OCI-LY7 (cell line): ENCODE measurements at regions not wholly inside any gene's neighbourhood (a gene's known extent, or its start where the extent isn't known, plus 50 kb on each side); places are given as distances from the start of the nearest gene placed in this dataset.

Source experiments
- BruUV-seq: library from RNA; stranded (reverse); fragments of 400-500 nt; replicated peaks from 2 replicates; lab custom pipeline; 2021; lab: Mats Ljungman, UMichigan
- CTCF ChIA-PET: fragments of 300-600 bp; sonication (Branson Sonifier 250); formaldehyde crosslinking; loops from one replicate; lab custom pipeline; 2022; ENCODE audit warnings: antibody characterized with exemption; ENCODE audit not compliant: unreplicated experiment; lab: Charles Lee
- POLR2A ChIA-PET: fragments of 300-600 bp; sonication (Branson Sonifier 250); formaldehyde crosslinking; loops from one replicate; lab custom pipeline; 2022; ENCODE audit warnings: antibody characterized with exemption; lab: Charles Lee
- DNase-seq: peaks from one replicate; pipeline ENCODE4 v3.0.0-alpha.2; 2015; ENCODE audit warnings: low spot score
- H2AFZ ChIP-seq: fragments of 200-600 bp; sonication (generic), shearing (Covaris generic); 2 replicates; pipeline ENCODE4 v1.6.1; 2014; ENCODE audit warnings: mild to moderate bottlenecking, antibody characterized with exemption, low read length, moderate library complexity
- H3K27ac ChIP-seq: fragments of 200-600 bp; sonication (generic); 2 replicates; pipeline ENCODE4 v1.5.1; 2014; ENCODE audit warnings: mixed run types, low read depth, mild to moderate bottlenecking, moderate library complexity, low read length, inconsistent platforms; ENCODE audit not compliant: poor library complexity, severe bottlenecking
- H3K36me3 ChIP-seq: fragments of 200-600 bp; sonication (generic); 2 replicates; pipeline ENCODE4 v1.6.1; 2014; ENCODE audit warnings: mild to moderate bottlenecking, antibody characterized with exemption, low read length, moderate library complexity, mixed read lengths; ENCODE audit not compliant: insufficient read depth
- H3K4me1 ChIP-seq: fragments of 200-600 bp; sonication (generic); 2 replicates; pipeline ENCODE4 v1.5.1; 2014; ENCODE audit warnings: mild to moderate bottlenecking, low read length; ENCODE audit not compliant: insufficient read depth, poor library complexity, severe bottlenecking
- H3K4me2 ChIP-seq: fragments of 200-600 bp; sonication (generic); 2 replicates; pipeline ENCODE4 v1.6.1; 2014; ENCODE audit warnings: mild to moderate bottlenecking, low read length
- H3K4me3 ChIP-seq: fragments of 200-600 bp; sonication (generic); 2 replicates; pipeline ENCODE4 v1.5.1; 2014; ENCODE audit warnings: mild to moderate bottlenecking, low read depth, low read length; ENCODE audit not compliant: poor library complexity, severe bottlenecking
- H3K79me2 ChIP-seq: fragments of 200-600 bp; sonication (generic); 2 replicates; pipeline ENCODE4 v1.6.1; 2016; ENCODE audit warnings: low read depth, mild to moderate bottlenecking, low read length, moderate library complexity, mixed read lengths; ENCODE audit not compliant: insufficient read depth
- H3K9me2 ChIP-seq: fragments of 200-600 bp; sonication (generic); 2 replicates; pipeline ENCODE4 v1.6.1; 2016; ENCODE audit warnings: mild to moderate bottlenecking, low read length, mixed read lengths; ENCODE audit not compliant: insufficient read depth
- H3K9me3 ChIP-seq: fragments of 200-600 bp; sonication (generic); 2 replicates; pipeline ENCODE4 v1.6.1; 2014; ENCODE audit warnings: mild to moderate bottlenecking, mixed run types, low read length, mixed read lengths
- H4K20me1 ChIP-seq: fragments of 200-600 bp; sonication (generic); 2 replicates; pipeline ENCODE4 v1.6.1; 2014; ENCODE audit warnings: mild to moderate bottlenecking, antibody characterized with exemption, low read length, moderate library complexity, mixed read lengths; ENCODE audit not compliant: insufficient read depth
- EZH2phosphoT487 ChIP-seq: fragments of 200-600 bp; sonication (generic); IDR thresholded peaks from 2 replicates; pipeline ENCODE4 v1.6.1; 2018; ENCODE audit warnings: low read depth, borderline replicate concordance, mild to moderate bottlenecking, mixed run types, antibody characterized with exemption, low read length, moderate library complexity, mixed read lengths
- intact Hi-C: fragments of 100-400 bp; cut with micrococcal nuclease; formaldehyde crosslinking; loops from one replicate; pipeline ENCODE4 v1.10.0; 2022; ENCODE audit not compliant: unreplicated experiment
- TF ChIP-seq, protein P1 (sequence below): fragments of 200-600 bp; sonication (generic); conservative IDR thresholded peaks from 2 replicates; pipeline ENCODE4 v1.5.1; 2014; ENCODE audit warnings: mild to moderate bottlenecking, antibody characterized with exemption, low read length, moderate library complexity, mixed read lengths

DNA sequence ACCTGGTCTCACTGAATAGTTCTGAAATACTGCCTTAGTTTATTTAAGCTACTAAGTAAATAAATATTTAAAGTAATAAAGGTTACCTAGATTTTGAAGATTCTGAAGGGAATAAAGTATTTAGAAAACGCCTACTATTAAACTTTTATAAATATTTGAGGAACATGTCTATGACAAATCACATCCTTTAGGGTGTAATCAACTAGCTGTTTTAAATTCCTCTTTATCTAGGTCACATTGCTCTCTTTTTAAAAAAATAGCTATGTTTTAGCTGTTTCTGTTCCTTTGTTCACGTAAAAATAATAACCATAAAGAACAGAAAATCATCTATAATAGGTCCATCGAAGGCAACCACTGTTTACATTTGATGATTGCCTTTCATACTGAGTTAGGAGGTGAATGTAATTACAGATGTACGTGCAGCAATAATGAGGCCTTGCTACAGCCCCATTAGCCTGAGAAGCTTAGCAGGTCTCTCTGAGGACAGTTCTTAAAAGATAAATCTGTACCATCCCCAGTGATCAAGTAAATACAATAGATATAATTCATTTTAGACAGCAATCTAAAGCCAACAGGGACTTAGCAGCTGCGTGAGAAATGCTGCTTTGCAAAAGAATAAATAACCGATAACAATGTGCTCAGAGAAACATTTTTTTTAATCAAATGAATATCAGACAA, 449.5 kb downstream of the LIG4 start:
- Histone ChIP-seq H3K4me1 (no peaks in the 10 kb centered on the region), H3K9me2 (no peaks in the 10 kb centered on the region), H3K4me2 (no peak overlapping the region), H3K27ac (no peak overlapping the region), H3K36me3 (no peaks in the 10 kb centered on the region), H3K79me2 (no peaks in the 10 kb centered on the region), H2AFZ (no peak overlapping the region), H3K9me3 (no peaks in the 10 kb centered on the region), H4K20me1 (no peaks in the 10 kb centered on the region), H3K4me3 (no peak overlapping the region)
- ChIA-PET CTCF (no interaction called here), POLR2A (interaction anchor here (0.6 kb wide), 2 partner anchors 14 to 56 kb away, joined by 3 read pairs; no protein-coding TSS in a partner anchor)
- TF ChIP-seq EZH2phosphoT487: no peak
- TF ChIP-seq, protein P1, sequence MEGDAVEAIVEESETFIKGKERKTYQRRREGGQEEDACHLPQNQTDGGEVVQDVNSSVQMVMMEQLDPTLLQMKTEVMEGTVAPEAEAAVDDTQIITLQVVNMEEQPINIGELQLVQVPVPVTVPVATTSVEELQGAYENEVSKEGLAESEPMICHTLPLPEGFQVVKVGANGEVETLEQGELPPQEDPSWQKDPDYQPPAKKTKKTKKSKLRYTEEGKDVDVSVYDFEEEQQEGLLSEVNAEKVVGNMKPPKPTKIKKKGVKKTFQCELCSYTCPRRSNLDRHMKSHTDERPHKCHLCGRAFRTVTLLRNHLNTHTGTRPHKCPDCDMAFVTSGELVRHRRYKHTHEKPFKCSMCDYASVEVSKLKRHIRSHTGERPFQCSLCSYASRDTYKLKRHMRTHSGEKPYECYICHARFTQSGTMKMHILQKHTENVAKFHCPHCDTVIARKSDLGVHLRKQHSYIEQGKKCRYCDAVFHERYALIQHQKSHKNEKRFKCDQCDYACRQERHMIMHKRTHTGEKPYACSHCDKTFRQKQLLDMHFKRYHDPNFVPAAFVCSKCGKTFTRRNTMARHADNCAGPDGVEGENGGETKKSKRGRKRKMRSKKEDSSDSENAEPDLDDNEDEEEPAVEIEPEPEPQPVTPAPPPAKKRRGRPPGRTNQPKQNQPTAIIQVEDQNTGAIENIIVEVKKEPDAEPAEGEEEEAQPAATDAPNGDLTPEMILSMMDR: no peak
- intact Hi-C loops: no loop called here
- no peak for DNase-seq
- no TSS peak for BruUV-seq

DNA sequence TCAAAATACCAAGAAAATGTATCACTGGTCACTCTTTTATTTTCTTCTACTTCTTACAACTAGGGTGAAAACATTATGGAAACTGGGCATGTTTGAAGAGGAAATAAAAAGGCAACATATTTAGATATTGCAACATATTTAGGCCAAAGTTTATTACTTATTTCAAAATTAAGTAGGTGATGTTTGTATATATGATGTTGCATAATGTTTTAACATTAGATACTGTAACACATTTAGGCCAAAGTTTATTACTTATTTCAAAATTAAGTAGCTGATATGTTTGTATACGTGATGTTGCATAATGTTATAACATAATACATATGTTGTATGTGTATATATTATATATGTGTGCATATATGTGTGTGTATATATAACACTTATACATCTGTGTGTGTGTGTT, 451.3 kb downstream of the LIG4 start:
- ChIA-PET POLR2A (no interaction called here), CTCF (no interaction called here)
- Histone ChIP-seq H3K27ac (no peak overlapping the region), H3K9me3 (no peaks in the 10 kb centered on the region), H3K4me2 (no peak overlapping the region), H2AFZ (no peak overlapping the region), H3K36me3 (no peaks in the 10 kb centered on the region), H3K9me2 (no peaks in the 10 kb centered on the region), H3K4me1 (no peaks in the 10 kb centered on the region), H3K4me3 (no peak overlapping the region), H3K79me2 (no peaks in the 10 kb centered on the region), H4K20me1 (no peaks in the 10 kb centered on the region)
- TF ChIP-seq, protein P1: no peak
- no peak for TF ChIP-seq EZH2phosphoT487
- intact Hi-C loops: no loop called here
- no peak for DNase-seq
- no TSS peak for BruUV-seq

DNA sequence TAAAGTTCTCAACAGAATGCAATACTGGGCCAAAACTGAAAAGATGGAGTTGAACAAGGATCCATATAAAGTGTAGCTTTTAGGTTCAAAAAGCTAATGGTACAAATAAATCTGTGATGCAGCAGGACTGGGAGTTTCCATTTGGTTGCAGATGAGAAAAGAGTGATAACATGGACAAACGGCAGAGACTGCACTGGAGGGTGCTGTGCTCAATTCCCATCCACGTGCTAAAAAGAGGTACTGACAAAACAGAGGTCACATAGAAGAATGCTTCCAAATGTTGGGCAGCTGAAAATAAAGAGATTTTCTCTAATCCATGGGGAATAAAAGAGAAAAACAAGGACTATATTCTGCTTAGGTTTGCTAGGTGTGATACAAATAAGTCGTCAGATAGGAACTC, 461.6 kb downstream of the LIG4 start:
- Histone ChIP-seq H3K36me3 (no peaks in the 10 kb centered on the region), H3K9me3 (no peaks in the 10 kb centered on the region), H3K4me1 (no peaks in the 10 kb centered on the region), H2AFZ (no peak overlapping the region), H3K4me3 (no peak overlapping the region), H3K27ac (no peak overlapping the region), H3K79me2 (no peaks in the 10 kb centered on the region), H3K4me2 (no peak overlapping the region), H4K20me1 (no peaks in the 10 kb centered on the region), H3K9me2 (no peaks in the 10 kb centered on the region)
- BruUV-seq: no TSS peak
- no peak for DNase-seq
- ChIA-PET CTCF (no interaction called here), POLR2A (no interaction called here)
- intact Hi-C loops: no loop called here
- TF ChIP-seq, protein P1: no peak
- no peak for TF ChIP-seq EZH2phosphoT487
